GM23338 (cell line): ENCODE measurements at regions not wholly inside any gene's neighbourhood (a gene's known extent, or its start where the extent isn't known, plus 50 kb on each side); places are given as distances from the start of the nearest gene placed in this dataset.
"Not testable (repeated sequence)": the region's sequence is repeated elsewhere in the genome, so short reads cannot be mapped to it uniquely, and the experiment has no call there.

Source experiments
- ATAC-seq: fragments of 200-7000 bp; cut with Tn5 transposase; 3 replicates; pipeline ENCODE4 v1.9.1; 2020
- DNase-seq: peaks from one replicate; pipeline ENCODE4 v3.0.0-alpha.2; 2015; ENCODE audit warnings: low spot score
- H2AFZ ChIP-seq: fragments of 200-600 bp; sonication (generic); 2 replicates; pipeline ENCODE4 v1.8.0; 2016; ENCODE audit warnings: antibody characterized with exemption, mild to moderate bottlenecking, moderate library complexity
- H3F3A ChIP-seq: fragments of 200-600 bp; sonication (generic); replicated peaks from 2 replicates; pipeline ENCODE4 v1.8.0; 2017; ENCODE audit warnings: antibody characterized with exemption, mixed run types, low read depth
- H3K27ac ChIP-seq: fragments of 200-600 bp; sonication (generic); 2 replicates; pipeline ENCODE4 v1.6.1; 2016; ENCODE audit warnings: low read depth
- H3K27me3 ChIP-seq: fragments of 200-600 bp; sonication (generic); 2 replicates; pipeline ENCODE4 v1.8.0; 2016; ENCODE audit warnings: mild to moderate bottlenecking, mixed run types, moderate library complexity; ENCODE audit not compliant: insufficient read depth
- H3K36me3 ChIP-seq: fragments of 200-600 bp; sonication (generic); 2 replicates; pipeline ENCODE4 v1.8.0; 2016; ENCODE audit warnings: mild to moderate bottlenecking; ENCODE audit not compliant: insufficient read depth
- H3K4me1 ChIP-seq: fragments of 200-600 bp; sonication (generic); 2 replicates; pipeline ENCODE4 v1.8.0; 2016; ENCODE audit warnings: mild to moderate bottlenecking, moderate library complexity; ENCODE audit not compliant: insufficient read depth
- H3K4me2 ChIP-seq: fragments of 200-600 bp; sonication (generic); 2 replicates; pipeline ENCODE4 v1.7.1; 2017; ENCODE audit warnings: mixed run types
- H3K4me3 ChIP-seq: fragments of 200-600 bp; sonication (generic); 2 replicates; pipeline ENCODE4 v1.6.1; 2016; ENCODE audit warnings: mixed run types
- H3K79me2 ChIP-seq: fragments of 200-600 bp; sonication (generic); replicated peaks from 2 replicates; pipeline ENCODE4 v1.8.0; 2017; ENCODE audit warnings: mild to moderate bottlenecking; ENCODE audit not compliant: insufficient read depth
- H3K9me2 ChIP-seq: fragments of 200-600 bp; sonication (generic); 2 replicates; pipeline ENCODE4 v1.8.0; 2017; ENCODE audit not compliant: insufficient read depth
- H4K20me1 ChIP-seq: fragments of 200-600 bp; sonication (generic); replicated peaks from 2 replicates; pipeline ENCODE4 v1.8.0; 2017; ENCODE audit warnings: mild to moderate bottlenecking; ENCODE audit not compliant: insufficient read depth
- H3K27ac Mint-ChIP-seq: 2 replicates; pipeline ENCODE4 v1.8.0; 2020; ENCODE audit warnings: inconsistent platforms, mild to moderate bottlenecking, moderate library complexity, mixed read lengths
- H3K27me3 Mint-ChIP-seq: 3 replicates; pipeline ENCODE4 v1.8.0; 2022; ENCODE audit warnings: low read depth, mild to moderate bottlenecking, moderate library complexity, mixed read lengths, inconsistent platforms; ENCODE audit not compliant: insufficient read depth, poor library complexity
- H3K36me3 Mint-ChIP-seq: 3 replicates; pipeline ENCODE4 v1.8.0; 2021; ENCODE audit warnings: low read depth, mild to moderate bottlenecking, inconsistent platforms, moderate library complexity, mixed read lengths
- H3K4me1 Mint-ChIP-seq: 3 replicates; pipeline ENCODE4 v1.8.0; 2020; ENCODE audit warnings: mild to moderate bottlenecking, inconsistent platforms, mixed read lengths
- H3K4me3 Mint-ChIP-seq: 3 replicates; pipeline ENCODE4 v1.8.0; 2021; ENCODE audit warnings: moderate library complexity, mild to moderate bottlenecking, inconsistent platforms, mixed read lengths
- H3K9me3 Mint-ChIP-seq: 3 replicates; pipeline ENCODE4 v1.8.0; 2020; ENCODE audit warnings: moderate library complexity, mild to moderate bottlenecking, inconsistent platforms, mixed read lengths
- CREB1 ChIP-seq: fragments of 250-450 bp; sonication (Bioruptor Pico); IDR thresholded peaks from 2 replicates; pipeline ENCODE4 v1.5.0; 2020; ENCODE audit warnings: low read depth, mild to moderate bottlenecking, moderate library complexity
- ETS1 ChIP-seq: IDR thresholded peaks from 2 replicates; pipeline ENCODE4 v1.6.1; 2016; ENCODE audit warnings: antibody characterized with exemption
- EZH2 ChIP-seq: fragments of 200-600 bp; sonication (generic); IDR thresholded peaks from one replicate; pipeline ENCODE4 v1.8.0; 2017; ENCODE audit warnings: antibody characterized with exemption, mild to moderate bottlenecking, low read depth; ENCODE audit not compliant: unreplicated experiment
- EZH2phosphoT487 ChIP-seq: fragments of 200-600 bp; sonication (generic); IDR thresholded peaks from one replicate; pipeline ENCODE4 v1.8.1; 2018; ENCODE audit warnings: antibody characterized with exemption; ENCODE audit not compliant: unreplicated experiment
- JUNB ChIP-seq: IDR thresholded peaks from one replicate; pipeline ENCODE4 v1.6.1; 2016; ENCODE audit warnings: antibody characterized with exemption; ENCODE audit not compliant: unreplicated experiment
- NANOG ChIP-seq: IDR thresholded peaks from 2 replicates; pipeline ENCODE4 v1.6.1; 2016; ENCODE audit warnings: antibody characterized with exemption, borderline replicate concordance
- REST ChIP-seq: IDR thresholded peaks from one replicate; pipeline ENCODE4 v1.6.1; 2018; ENCODE audit warnings: antibody characterized with exemption; ENCODE audit not compliant: unreplicated experiment
- STAT1 ChIP-seq: IDR thresholded peaks from one replicate; pipeline ENCODE4 v1.6.1; 2016; ENCODE audit warnings: antibody characterized with exemption; ENCODE audit not compliant: unreplicated experiment
- ZNF114 ChIP-seq: fragments of 250-450 bp; sonication (Bioruptor Pico); IDR thresholded peaks from 2 replicates; pipeline ENCODE4 v1.5.0; 2020; ENCODE audit warnings: mild to moderate bottlenecking, moderate library complexity
- ZNF462 ChIP-seq: fragments of 250-450 bp; sonication (Bioruptor Pico); IDR thresholded peaks from 2 replicates; pipeline ENCODE4 v1.5.0; 2020; ENCODE audit warnings: mild to moderate bottlenecking, moderate library complexity

- H3K36me3 Mint-ChIP-seq, H3K27me3 ChIP-seq, H3K9me3 Mint-ChIP-seq, H3K36me3 ChIP-seq, H3K27ac Mint-ChIP-seq, H3K4me2 ChIP-seq, H3K4me1 Mint-ChIP-seq, H4K20me1 ChIP-seq, H3K4me1 ChIP-seq, H3K27ac ChIP-seq, H3K4me3 Mint-ChIP-seq, H3K9me2 ChIP-seq, ATAC-seq, H3K4me3 ChIP-seq, DNase-seq, H2AFZ ChIP-seq, H3K27me3 Mint-ChIP-seq, H3F3A ChIP-seq, H3K79me2 ChIP-seq: not testable (repeated sequence)
These were observed 283.2 kb upstream of the HNRNPA3 start for GRCh38 chr2:176929387-176929786.

- Histone ChIP-seq H3K36me3 (no peaks in the 10 kb centered on the region), H3K4me2 (no peak overlapping the region), H3K27me3 (no peaks in the 10 kb centered on the region), H3K79me2 (no peaks in the 10 kb centered on the region), H3K9me2 (no peaks in the 10 kb centered on the region), H3K27ac (no peak overlapping the region), H3K4me1 (no peaks in the 10 kb centered on the region), H3F3A (no peaks in the 10 kb centered on the region), H2AFZ (peak overlapping the region; percentile 49; the same call in 1 of the 2 replicates), H4K20me1 (no peaks in the 10 kb centered on the region), H3K4me3 (no peak overlapping the region)
- Mint-ChIP-seq H3K36me3 (no peaks in the 10 kb centered on the region), H3K4me3 (no peak overlapping the region), H3K4me1 (peaks cover 4% of the 10 kb centered on the region; the same call in 2 of the 3 replicates), H3K9me3 (peaks cover 2% of the 10 kb centered on the region; the same call in 1 of the 3 replicates), H3K27me3 (no peaks in the 10 kb centered on the region), H3K27ac (peak overlapping the region; percentile 16; the same call in 1 of the 2 replicates)
- no peak for DNase-seq
- ATAC-seq, result no peak
- TF ChIP-seq JUNB, result no peak
- no peak for TF ChIP-seq EZH2phosphoT487
- no peak for TF ChIP-seq EZH2
- no peak for TF ChIP-seq REST
- TF ChIP-seq CREB1 (CRISPR knock-in tag), result no peak
- no peak for TF ChIP-seq NANOG
- no peak for TF ChIP-seq ZNF114 (CRISPR knock-in tag)
- TF ChIP-seq ETS1, result no peak
- no peak for TF ChIP-seq ZNF462
- TF ChIP-seq STAT1, result no peak
These were observed 280.7 kb upstream of the HNRNPA3 start for GRCh38 chr2:176931588-176932563.
